ENCODE measurements at regions not wholly inside any gene's neighbourhood (a gene's known extent, or its start where the extent isn't known, plus 50 kb on each side); places are given as distances from the start of the nearest gene placed in this dataset.
"Not testable (repeated sequence)": the region's sequence is repeated elsewhere in the genome, so short reads cannot be mapped to it uniquely, and the experiment has no call there.

DNA sequence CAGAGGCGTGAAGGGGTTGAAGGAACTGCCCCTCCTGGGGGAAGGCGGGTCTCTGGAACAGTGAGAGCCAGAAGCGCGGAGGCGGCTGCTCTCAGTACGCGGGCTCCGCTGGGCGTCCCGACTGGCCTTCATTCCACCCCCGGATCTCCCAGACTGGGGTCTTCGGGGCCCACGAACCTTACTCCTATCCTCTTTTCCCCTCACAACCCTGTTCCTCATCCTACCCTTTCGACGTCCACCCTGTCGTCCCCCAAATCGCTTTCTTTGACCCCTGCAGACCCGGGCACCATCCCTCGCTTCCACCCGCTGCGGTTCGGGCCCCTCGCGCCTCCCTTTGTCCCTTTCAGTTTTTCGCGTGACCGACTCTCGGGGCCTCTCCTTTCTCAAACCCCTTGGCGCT, 2114.6 kb downstream of the TP53TG3F start:
- TF ChIP-seq, protein P1, sequence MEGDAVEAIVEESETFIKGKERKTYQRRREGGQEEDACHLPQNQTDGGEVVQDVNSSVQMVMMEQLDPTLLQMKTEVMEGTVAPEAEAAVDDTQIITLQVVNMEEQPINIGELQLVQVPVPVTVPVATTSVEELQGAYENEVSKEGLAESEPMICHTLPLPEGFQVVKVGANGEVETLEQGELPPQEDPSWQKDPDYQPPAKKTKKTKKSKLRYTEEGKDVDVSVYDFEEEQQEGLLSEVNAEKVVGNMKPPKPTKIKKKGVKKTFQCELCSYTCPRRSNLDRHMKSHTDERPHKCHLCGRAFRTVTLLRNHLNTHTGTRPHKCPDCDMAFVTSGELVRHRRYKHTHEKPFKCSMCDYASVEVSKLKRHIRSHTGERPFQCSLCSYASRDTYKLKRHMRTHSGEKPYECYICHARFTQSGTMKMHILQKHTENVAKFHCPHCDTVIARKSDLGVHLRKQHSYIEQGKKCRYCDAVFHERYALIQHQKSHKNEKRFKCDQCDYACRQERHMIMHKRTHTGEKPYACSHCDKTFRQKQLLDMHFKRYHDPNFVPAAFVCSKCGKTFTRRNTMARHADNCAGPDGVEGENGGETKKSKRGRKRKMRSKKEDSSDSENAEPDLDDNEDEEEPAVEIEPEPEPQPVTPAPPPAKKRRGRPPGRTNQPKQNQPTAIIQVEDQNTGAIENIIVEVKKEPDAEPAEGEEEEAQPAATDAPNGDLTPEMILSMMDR (conservative IDR thresholded peaks at IDR 0.05; ENCODE audit: low read depth): no peak
- ChIA-PET POLR2A (ENCODE audit: low non-redundant PET) (no interaction called here), CTCF (no interaction called here)
- no peak for DNase-seq (ENCODE audit: low spot score)
- no peak overlapping the region for H3K27ac ChIP-seq

DNA sequence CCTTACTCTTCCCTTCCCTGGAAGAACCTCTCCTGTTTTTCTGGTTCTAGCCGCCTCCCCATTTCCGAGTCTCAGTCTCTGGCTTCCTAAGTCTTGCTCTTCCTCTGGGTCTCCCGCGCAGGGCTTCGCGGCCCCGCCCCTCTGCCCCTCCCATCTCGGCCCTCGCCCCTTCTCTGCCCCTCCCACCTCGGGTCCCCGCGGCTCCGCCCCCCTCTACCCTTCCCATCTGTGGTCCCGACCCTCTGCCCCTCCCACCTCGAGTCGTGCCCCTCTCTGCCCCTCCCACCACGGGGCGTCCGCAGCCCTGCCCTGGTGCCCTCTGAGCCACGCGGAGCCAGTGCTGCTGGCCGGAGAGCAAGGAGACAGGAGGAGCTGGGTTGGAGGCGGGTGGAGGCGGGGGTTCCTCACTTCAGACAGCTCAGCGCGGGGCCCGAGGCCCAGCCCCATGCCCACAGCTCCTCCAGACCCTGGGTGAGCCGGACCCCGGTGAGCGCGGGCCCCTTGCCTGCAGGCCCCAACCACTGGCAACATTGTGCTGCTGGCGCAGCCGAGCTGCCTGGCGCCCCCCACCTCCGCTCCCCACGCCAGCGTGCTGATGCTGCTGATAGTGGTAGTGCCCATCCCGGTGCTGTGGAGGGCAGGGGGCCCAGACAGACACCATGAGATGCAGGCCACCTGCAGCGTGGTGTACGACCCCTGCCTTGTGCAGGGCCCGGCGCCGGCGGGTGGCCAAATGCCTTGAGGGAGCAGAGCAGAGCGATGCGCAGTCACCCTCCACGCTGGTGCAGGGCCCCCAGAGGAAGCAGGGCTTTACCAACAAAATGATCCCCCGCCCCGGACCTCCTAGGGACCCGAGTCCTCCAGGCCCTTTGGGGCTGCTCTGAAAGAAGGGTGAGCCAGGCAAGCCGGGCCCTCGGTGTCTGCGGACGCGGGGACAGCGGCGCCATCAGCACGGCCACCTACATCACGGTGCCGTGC, 2115.3 kb downstream of the TP53TG3F start:
- CTCF ChIA-PET: no interaction called here
- DNase-seq (ENCODE audit: low spot score): no peak
- no peak overlapping the region for H3K27ac ChIP-seq
- POLR2A ChIA-PET (ENCODE audit: low non-redundant PET): no interaction called here
- TF ChIP-seq, protein P1 (conservative IDR thresholded peaks at IDR 0.05; ENCODE audit: low read depth): no peak

DNA sequence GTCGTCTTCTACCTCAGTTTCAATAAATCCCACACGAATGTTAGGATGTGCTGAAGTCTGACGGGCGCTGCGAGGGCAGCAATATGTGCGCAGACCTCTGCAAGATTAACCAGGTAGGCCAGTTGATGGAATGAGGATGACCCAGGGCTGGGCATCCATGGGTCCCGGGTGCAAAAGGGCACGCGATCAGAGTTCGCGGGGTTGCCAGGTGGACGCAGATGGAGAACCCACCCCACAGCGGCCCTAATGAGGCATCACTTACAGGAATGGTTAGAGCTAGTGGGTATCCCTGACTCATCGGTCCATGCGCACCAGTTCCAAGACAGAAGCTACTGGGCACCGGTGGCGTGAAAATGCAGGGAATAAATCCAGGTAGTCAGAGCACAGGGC, 2116.0 kb downstream of the TP53TG3F start:
- CTCF ChIA-PET: no interaction called here
- POLR2A ChIA-PET (ENCODE audit: low non-redundant PET): no interaction called here
- no peak overlapping the region for H3K27ac ChIP-seq
- TF ChIP-seq, protein P1 (conservative IDR thresholded peaks at IDR 0.05; ENCODE audit: low read depth): no peak
- DNase-seq (ENCODE audit: low spot score): no peak

DNA sequence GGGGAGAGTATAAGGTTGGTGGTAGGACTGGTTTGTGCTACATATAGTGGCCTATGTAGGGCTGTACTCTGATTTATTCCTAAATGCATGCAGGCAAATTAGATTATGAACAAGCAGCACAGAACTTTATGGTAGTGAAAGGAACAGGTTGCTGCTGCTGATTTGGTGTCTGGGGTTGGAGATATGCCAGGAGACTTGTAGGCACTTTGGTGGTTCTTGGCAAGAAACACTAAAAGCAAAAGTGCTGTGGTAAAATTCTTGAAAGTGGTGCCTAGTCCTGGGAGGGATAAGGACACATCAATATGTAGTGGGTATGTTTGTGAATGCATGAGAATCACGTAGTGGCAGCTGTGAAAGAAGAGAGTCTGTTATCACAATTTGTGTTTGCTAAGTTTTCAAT, 2126.0 kb downstream of the TP53TG3F start:
- no peak overlapping the region for H3K27ac ChIP-seq
- POLR2A ChIA-PET (ENCODE audit: low non-redundant PET): no interaction called here
- CTCF ChIA-PET: no interaction called here
- DNase-seq (ENCODE audit: low spot score): no peak
- TF ChIP-seq, protein P1 (conservative IDR thresholded peaks at IDR 0.05; ENCODE audit: low read depth): no peak

DNA sequence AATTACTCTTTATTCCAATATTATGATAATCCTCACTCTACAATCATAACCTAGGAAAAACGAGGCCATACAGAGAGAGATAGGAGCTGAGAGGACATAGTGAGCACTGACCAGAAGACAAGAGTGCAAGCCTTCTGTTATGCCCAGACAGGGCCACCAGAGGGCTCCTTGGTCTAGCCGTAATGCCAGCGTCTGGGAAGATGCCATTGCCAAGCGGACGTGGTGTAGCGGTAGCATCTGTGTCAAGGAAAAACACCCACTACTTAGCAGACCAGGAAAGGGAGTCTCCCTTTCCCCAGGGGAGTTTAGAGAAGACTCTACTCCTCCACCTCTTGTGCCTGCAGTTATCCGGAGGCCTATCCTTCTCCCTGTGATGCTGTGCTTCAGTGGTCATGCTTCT, 2131.5 kb downstream of the TP53TG3F start:
- POLR2A ChIA-PET (ENCODE audit: low non-redundant PET); CTCF ChIA-PET; DNase-seq (ENCODE audit: low spot score); H3K27ac ChIP-seq: not testable (repeated sequence)

DNA sequence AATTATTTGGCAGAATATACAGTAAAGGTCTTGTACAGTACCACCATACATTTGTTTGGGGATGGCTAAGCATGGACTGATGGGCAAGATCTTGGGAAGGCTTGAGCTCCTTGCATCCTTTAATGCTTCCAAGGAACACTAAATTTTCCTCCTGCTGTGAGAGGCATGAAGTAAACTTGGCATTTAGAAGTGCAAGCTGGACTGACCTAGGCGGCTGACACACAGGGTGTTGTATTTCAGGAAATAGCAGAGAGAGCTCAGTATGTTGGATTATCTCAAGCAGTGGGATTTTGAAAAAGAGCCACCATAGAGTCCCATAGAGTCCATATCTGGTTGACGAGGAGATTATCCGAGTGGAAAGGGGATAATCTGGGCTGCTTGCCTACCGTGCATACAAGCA, 2137.1 kb downstream of the TP53TG3F start:
- no peak for DNase-seq (ENCODE audit: low spot score)
- H3K27ac ChIP-seq: no peak overlapping the region
- ChIA-PET CTCF (no interaction called here), POLR2A (ENCODE audit: low non-redundant PET) (no interaction called here)
- TF ChIP-seq, protein P1 (conservative IDR thresholded peaks at IDR 0.05; ENCODE audit: low read depth): no peak

DNA sequence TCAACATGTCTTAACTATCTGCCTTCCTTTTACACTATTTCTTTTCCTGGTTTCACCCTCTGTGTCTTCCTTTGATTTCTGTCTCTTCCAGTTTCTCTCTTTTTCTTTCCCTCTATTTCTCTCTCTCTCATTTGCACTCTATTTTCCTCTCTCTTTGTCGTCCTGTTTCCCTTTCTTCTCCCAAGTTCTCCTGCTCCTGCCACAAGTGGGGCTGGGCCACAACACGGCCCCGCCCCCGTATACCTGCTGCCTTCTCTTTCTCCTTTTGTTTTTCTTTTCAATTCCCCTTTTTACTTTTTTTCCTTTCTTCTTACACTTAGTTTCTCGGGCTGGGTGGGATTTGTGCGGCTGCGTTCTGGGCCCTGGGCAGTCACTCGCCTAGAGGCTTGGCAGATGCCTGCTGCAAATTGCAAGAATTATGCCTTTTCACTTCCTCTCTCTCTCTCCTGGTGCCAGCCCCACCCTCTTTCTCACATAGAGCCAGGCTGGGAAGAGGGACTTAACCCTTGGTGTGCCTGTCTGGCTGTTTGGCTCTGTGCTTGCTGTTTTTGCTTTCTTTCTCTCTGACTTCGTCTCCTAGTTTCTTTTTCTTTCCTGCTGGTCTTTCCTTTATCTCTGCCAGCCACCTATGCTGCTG, 2139.4 kb downstream of the TP53TG3F start:
- DNase-seq (ENCODE audit: low spot score): no peak
- ChIA-PET POLR2A (ENCODE audit: low non-redundant PET) (no interaction called here), CTCF (no interaction called here)

More for the DNA sequence above, 2139.4 kb downstream of the TP53TG3F start:
- TF ChIP-seq, protein P1 (conservative IDR thresholded peaks at IDR 0.05; ENCODE audit: low read depth): no peak
- H3K27ac ChIP-seq: no peak overlapping the region

All from RWPE1 (cell line).